ENCODE measurements at regions not wholly inside any gene's neighbourhood (a gene's known extent, or its start where the extent isn't known, plus 50 kb on each side); places are given as distances from the start of the nearest gene placed in this dataset.
A peak's percentile ranks its signal among the peaks of the same experiment; 100 is the strongest.

DNA sequence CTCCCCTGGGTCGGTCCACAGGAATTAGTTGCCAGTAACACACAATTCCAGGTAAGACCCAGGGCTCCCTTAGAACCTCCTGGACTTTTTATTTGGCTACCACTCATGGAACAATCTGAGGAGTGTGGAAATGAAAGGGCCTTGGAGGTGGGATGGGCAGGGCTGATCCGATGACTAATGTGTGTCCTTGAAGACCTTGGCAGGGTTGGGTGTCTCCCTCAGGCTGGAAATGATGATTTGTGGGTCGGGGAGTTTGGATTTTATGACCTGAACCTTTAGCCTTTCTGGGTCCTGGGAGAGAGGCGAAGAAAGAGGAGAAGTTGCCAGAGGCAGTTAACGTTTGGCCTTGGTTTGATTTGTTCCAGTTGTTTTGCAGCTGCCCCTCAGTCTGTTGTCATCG is 425.0 kb downstream of the MID1IP1 start:
- no peak overlapping the region for H3K4me3 ChIP-seq
- no peak overlapping the region for H3K27ac ChIP-seq
- intact Hi-C loops (cut with DNase I; ENCODE audit: low total_unique reads): loop anchor here (5.0 kb wide), 1 partner anchor 434 kb away; no protein-coding TSS in a partner anchor
- H3K4me1 ChIP-seq: no peaks in the 10 kb centered on the region
- no peak for DNase-seq (ENCODE audit: low spot score in 2 of 2)
- peaks cover 0 to 57% of the 10 kb centered on the region in 2 donors for H3K27me3 ChIP-seq
- peaks cover 0 to 8% of the 10 kb centered on the region in 2 donors for H3K9me3 ChIP-seq
- H3K36me3 ChIP-seq: no peaks in the 10 kb centered on the region
- TF ChIP-seq POLR2AphosphoS5 (IDR thresholded peaks at IDR 0.05) (no peak), POLR2A (IDR thresholded peaks at IDR 0.05) (no peak)
- TF ChIP-seq, protein P1, sequence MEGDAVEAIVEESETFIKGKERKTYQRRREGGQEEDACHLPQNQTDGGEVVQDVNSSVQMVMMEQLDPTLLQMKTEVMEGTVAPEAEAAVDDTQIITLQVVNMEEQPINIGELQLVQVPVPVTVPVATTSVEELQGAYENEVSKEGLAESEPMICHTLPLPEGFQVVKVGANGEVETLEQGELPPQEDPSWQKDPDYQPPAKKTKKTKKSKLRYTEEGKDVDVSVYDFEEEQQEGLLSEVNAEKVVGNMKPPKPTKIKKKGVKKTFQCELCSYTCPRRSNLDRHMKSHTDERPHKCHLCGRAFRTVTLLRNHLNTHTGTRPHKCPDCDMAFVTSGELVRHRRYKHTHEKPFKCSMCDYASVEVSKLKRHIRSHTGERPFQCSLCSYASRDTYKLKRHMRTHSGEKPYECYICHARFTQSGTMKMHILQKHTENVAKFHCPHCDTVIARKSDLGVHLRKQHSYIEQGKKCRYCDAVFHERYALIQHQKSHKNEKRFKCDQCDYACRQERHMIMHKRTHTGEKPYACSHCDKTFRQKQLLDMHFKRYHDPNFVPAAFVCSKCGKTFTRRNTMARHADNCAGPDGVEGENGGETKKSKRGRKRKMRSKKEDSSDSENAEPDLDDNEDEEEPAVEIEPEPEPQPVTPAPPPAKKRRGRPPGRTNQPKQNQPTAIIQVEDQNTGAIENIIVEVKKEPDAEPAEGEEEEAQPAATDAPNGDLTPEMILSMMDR (IDR thresholded peaks at IDR 0.05): no peak

- no peaks in the 10 kb centered on the region for H3K4me1 ChIP-seq
- no peak overlapping the region for H3K27ac ChIP-seq
- H3K36me3 ChIP-seq: no peaks in the 10 kb centered on the region
- H3K9me3 ChIP-seq: peaks cover 0 to 8% of the 10 kb centered on the region in 2 donors
- peaks cover 0 to 57% of the 10 kb centered on the region in 2 donors for H3K27me3 ChIP-seq
- intact Hi-C loops (cut with DNase I; ENCODE audit: low total_unique reads): loop anchor here (5.0 kb wide), 1 partner anchor 435 kb away; no protein-coding TSS in a partner anchor
- H3K4me3 ChIP-seq: no peak overlapping the region
- TF ChIP-seq POLR2A (IDR thresholded peaks at IDR 0.05) (no peak), POLR2AphosphoS5 (IDR thresholded peaks at IDR 0.05) (no peak)
- TF ChIP-seq, protein P1 (IDR thresholded peaks at IDR 0.05): no peak
- DNase-seq (ENCODE audit: low spot score in 2 of 2): no peak
These were observed 426.1 kb downstream of the MID1IP1 start for GRCh38 chrX:39227371-39227770.

GRCh38 chrX:39238006-39238405 is 436.7 kb downstream of the MID1IP1 start:
- H3K27me3 ChIP-seq: peaks cover 0 to 55% of the 10 kb centered on the region in 2 donors
- intact Hi-C loops (cut with DNase I; ENCODE audit: low total_unique reads): no loop called here
- no peak for DNase-seq (ENCODE audit: low spot score in 2 of 2)
- no peaks in the 10 kb centered on the region for H3K4me1 ChIP-seq
- no peak overlapping the region for H3K4me3 ChIP-seq
- H3K9me3 ChIP-seq: no peaks in the 10 kb centered on the region
- H3K27ac ChIP-seq: no peak overlapping the region
- TF ChIP-seq, protein P1 (IDR thresholded peaks at IDR 0.05): no peak
- TF ChIP-seq POLR2A (IDR thresholded peaks at IDR 0.05): no peak
- no peak for TF ChIP-seq POLR2AphosphoS5 (IDR thresholded peaks at IDR 0.05)
- no peaks in the 10 kb centered on the region for H3K36me3 ChIP-seq

DNA sequence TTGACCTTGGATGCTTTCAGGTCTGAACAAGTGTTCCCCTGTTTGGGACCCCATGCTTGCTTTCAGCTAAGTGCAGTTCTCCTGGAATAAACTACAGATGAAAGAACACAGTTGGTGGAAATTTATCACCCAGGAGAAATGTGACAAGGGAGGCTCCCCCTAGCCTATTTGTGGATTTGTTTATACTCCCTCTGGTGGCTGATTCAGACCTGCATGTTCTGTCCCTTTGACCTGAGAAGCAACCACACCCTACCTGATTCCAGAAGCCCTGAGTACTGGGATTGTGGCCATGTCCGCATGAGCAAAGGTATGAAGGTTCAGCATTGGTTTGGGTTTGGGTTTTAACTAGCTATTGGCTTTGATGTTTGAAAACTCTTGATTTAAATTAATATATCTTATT is 440.9 kb downstream of the MID1IP1 start:
- H3K4me3 ChIP-seq: no peak overlapping the region
- intact Hi-C loops (cut with DNase I; ENCODE audit: low total_unique reads): loop anchor here (5.0 kb wide), 1 partner anchor 205 kb away; no protein-coding TSS in a partner anchor
- TF ChIP-seq POLR2AphosphoS5 (IDR thresholded peaks at IDR 0.05): no peak
- TF ChIP-seq, protein P1 (IDR thresholded peaks at IDR 0.05): peak in 1 of 3 donors; percentile 35
- no peaks in the 10 kb centered on the region for H3K9me3 ChIP-seq
- H3K4me1 ChIP-seq: no peaks in the 10 kb centered on the region
- no peak for DNase-seq (ENCODE audit: low spot score in 2 of 2)
- H3K27ac ChIP-seq: no peak overlapping the region
- H3K36me3 ChIP-seq: no peaks in the 10 kb centered on the region
- peaks cover 0 to 42% of the 10 kb centered on the region in 2 donors for H3K27me3 ChIP-seq

- Histone ChIP-seq H3K9me3 (no peaks in the 10 kb centered on the region), H3K4me3 (no peak overlapping the region), H3K4me1 (no peaks in the 10 kb centered on the region), H3K27ac (no peak overlapping the region), H3K27me3 (peaks cover 0 to 28% of the 10 kb centered on the region in 2 donors), H3K36me3 (no peaks in the 10 kb centered on the region)
- intact Hi-C loops (cut with DNase I; ENCODE audit: low total_unique reads): loop anchor here (5.0 kb wide), 1 partner anchor 203 kb away; no protein-coding TSS in a partner anchor
- TF ChIP-seq POLR2AphosphoS5 (IDR thresholded peaks at IDR 0.05): no peak
- DNase-seq (ENCODE audit: low spot score in 2 of 2): no peak
These were observed 442.9 kb downstream of the MID1IP1 start for GRCh38 chrX:39244147-39244546.

DNA sequence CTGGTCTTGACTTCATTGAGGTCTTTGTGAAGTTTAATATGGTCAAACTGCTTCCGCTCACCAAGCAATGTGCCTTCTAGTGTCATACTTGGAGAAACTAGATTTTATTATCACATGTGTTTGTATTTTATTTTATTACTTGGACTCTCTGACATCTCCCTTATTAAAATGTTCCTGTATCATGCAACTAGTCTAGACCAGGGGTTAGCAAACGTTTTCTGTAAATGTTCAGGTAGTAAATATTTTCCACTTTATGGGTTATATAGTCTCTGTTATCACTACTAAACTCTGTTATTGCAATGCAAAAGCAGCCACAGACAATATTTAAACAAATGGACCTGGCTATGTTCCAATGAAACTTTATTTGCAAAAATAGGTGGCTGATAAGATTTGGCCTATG is 443.8 kb downstream of the MID1IP1 start:
- H3K27ac ChIP-seq: no peak overlapping the region
- intact Hi-C loops (cut with DNase I; ENCODE audit: low total_unique reads): no loop called here
- peaks cover 0 to 21% of the 10 kb centered on the region in 2 donors for H3K27me3 ChIP-seq

More for the DNA sequence above, 443.8 kb downstream of the MID1IP1 start:
- TF ChIP-seq, protein P1 (IDR thresholded peaks at IDR 0.05): no peak
- TF ChIP-seq POLR2A (IDR thresholded peaks at IDR 0.05): no peak
- TF ChIP-seq POLR2AphosphoS5 (IDR thresholded peaks at IDR 0.05): no peak
- no peak for DNase-seq (ENCODE audit: low spot score in 2 of 2)
- no peaks in the 10 kb centered on the region for H3K36me3 ChIP-seq
- no peak overlapping the region for H3K4me3 ChIP-seq
- no peaks in the 10 kb centered on the region for H3K4me1 ChIP-seq
- peaks cover 0 to 5% of the 10 kb centered on the region in 2 donors for H3K9me3 ChIP-seq
